HG02852 (cell line): ENCODE measurements at regions not wholly inside any gene's neighbourhood (a gene's known extent, or its start where the extent isn't known, plus 50 kb on each side); places are given as distances from the start of the nearest gene placed in this dataset.

Experiments used
- ATAC-seq: cut with Tn5 transposase; IDR thresholded peaks from one replicate; pipeline ENCODE4 v1.9.1; 2021; ENCODE audit warnings: mild to moderate bottlenecking, moderate library complexity; ENCODE audit not compliant: unreplicated experiment

GRCh38 chr2:236404346-236404745 lies 140.1 kb upstream of the ASB18 start:
- ATAC-seq = no peak

- no peak for ATAC-seq
These were observed 141.2 kb upstream of the ASB18 start for GRCh38 chr2:236405357-236405756.

- ATAC-seq = no peak
These were observed 143.9 kb upstream of the ASB18 start for GRCh38 chr2:236408090-236408489.

GRCh38 chr2:236408786-236409185 lies 144.6 kb upstream of the ASB18 start:
- no peak for ATAC-seq

GRCh38 chr2:236415684-236416444 lies 151.7 kb upstream of the ASB18 start:
- ATAC-seq = no peak

- no peak for ATAC-seq
These were observed 152.5 kb upstream of the ACKR3 start for GRCh38 chr2:236417150-236417549.

- no peak for ATAC-seq
These were observed 139.0 kb upstream of the ACKR3 start for GRCh38 chr2:236430584-236430983.

- no peak for ATAC-seq
These were observed 135.0 kb upstream of the ACKR3 start for GRCh38 chr2:236434593-236434992.

GRCh38 chr2:236440110-236440881 lies 129.3 kb upstream of the ACKR3 start:
- ATAC-seq = no peak

GRCh38 chr2:236444187-236444586 lies 125.4 kb upstream of the ACKR3 start:
- no peak for ATAC-seq

GRCh38 chr2:236445678-236446077 lies 123.9 kb upstream of the ACKR3 start:
- ATAC-seq = no peak

GRCh38 chr2:236446521-236446920 lies 123.1 kb upstream of the ACKR3 start:
- ATAC-seq = no peak

GRCh38 chr2:236449167-236449761 lies 120.4 kb upstream of the ACKR3 start:
- no peak for ATAC-seq

GRCh38 chr2:236452238-236452637 lies 117.4 kb upstream of the ACKR3 start:
- ATAC-seq = no peak

GRCh38 chr2:236454076-236454475 lies 115.5 kb upstream of the ACKR3 start:
- no peak for ATAC-seq

- no peak for ATAC-seq
These were observed 110.2 kb upstream of the ACKR3 start for GRCh38 chr2:236459393-236459792.

GRCh38 chr2:236464140-236464539 lies 105.5 kb upstream of the ACKR3 start:
- no peak for ATAC-seq

- no peak for ATAC-seq
These were observed 96.7 kb upstream of the ACKR3 start for GRCh38 chr2:236472720-236473495.

GRCh38 chr2:236473691-236474090 lies 95.9 kb upstream of the ACKR3 start:
- ATAC-seq = no peak

- no peak for ATAC-seq
These were observed 89.8 kb upstream of the ACKR3 start for GRCh38 chr2:236479814-236480213.

GRCh38 chr2:236483102-236483501 lies 86.5 kb upstream of the ACKR3 start:
- ATAC-seq = no peak
